ENCODE measurements at regions not wholly inside any gene's neighbourhood (a gene's known extent, or its start where the extent isn't known, plus 50 kb on each side); places are given as distances from the start of the nearest gene placed in this dataset.

DNA sequence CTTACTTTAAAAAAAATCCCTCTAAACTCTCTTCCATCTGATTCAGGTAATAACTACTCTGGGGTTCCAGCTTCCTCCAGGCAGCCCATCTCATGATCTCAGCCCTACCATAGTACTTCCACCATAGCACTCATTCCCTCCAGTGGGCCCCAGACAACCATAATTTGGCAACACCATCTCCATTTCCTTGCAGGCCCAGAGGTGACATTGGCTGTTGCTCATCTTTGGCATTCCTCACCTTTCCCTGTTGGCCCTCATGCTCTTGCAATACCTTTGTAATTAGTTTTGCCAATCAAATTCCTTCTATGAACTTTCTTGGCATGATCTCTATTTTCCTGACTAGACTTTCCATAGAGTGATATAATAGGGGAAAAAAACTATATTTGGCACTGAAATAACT is 60.1 kb downstream of the TAF11L14 start (continued):
- TF ChIP-seq ETS1 (IDR thresholded peaks at IDR 0.05) (no peak), JUNB (IDR thresholded peaks at IDR 0.05; ENCODE audit: unreplicated experiment) (no peak)

GRCh38 chr5:17694914-17695313 is 60.7 kb downstream of the TAF11L14 start:
- H3K27ac ChIP-seq (ENCODE audit: low read depth) = no peak overlapping the region
- no peaks in the 10 kb centered on the region for H3K79me2 ChIP-seq (replicated peaks; ENCODE audit: insufficient read depth)
- H3K4me1 ChIP-seq (ENCODE audit: insufficient read depth) = no peaks in the 10 kb centered on the region
- H3K4me1 Mint-ChIP-seq = no peaks in the 10 kb centered on the region
- H3K36me3 Mint-ChIP-seq (ENCODE audit: low read depth) = no peaks in the 10 kb centered on the region
- no peak overlapping the region for H3K27ac Mint-ChIP-seq
- no peak overlapping the region for H3K4me3 Mint-ChIP-seq
- H3K4me3 ChIP-seq = no peak overlapping the region
- no peaks in the 10 kb centered on the region for H3F3A ChIP-seq (replicated peaks; ENCODE audit: low read depth)
- no peaks in the 10 kb centered on the region; the same call in 2 of the 3 replicates for H3K9me3 Mint-ChIP-seq
- no peaks in the 10 kb centered on the region for H3K36me3 ChIP-seq (ENCODE audit: insufficient read depth)
- no peaks in the 10 kb centered on the region for H4K20me1 ChIP-seq (replicated peaks; ENCODE audit: insufficient read depth)
- ATAC-seq (no peak), DNase-seq (ENCODE audit: low spot score) (no peak)
- H3K27me3 ChIP-seq (ENCODE audit: insufficient read depth) = no peaks in the 10 kb centered on the region
- H3K9me2 ChIP-seq (ENCODE audit: insufficient read depth) = 0 out of 2 replicates have a peak, but pooled peaks cover 3% of the 10 kb centered on the region
- H3K27me3 Mint-ChIP-seq (ENCODE audit: insufficient read depth, low read depth, poor library complexity) = peaks cover 5% of the 10 kb centered on the region
- no peak overlapping the region for H2AFZ ChIP-seq
- H3K4me2 ChIP-seq = no peak overlapping the region
- TF ChIP-seq JUNB (IDR thresholded peaks at IDR 0.05; ENCODE audit: unreplicated experiment) = no peak
- TF ChIP-seq ETS1 (IDR thresholded peaks at IDR 0.05) = no peak
- no peak for TF ChIP-seq POLR2AphosphoS5 (IDR thresholded peaks at IDR 0.05; ENCODE audit: low read depth)
- TF ChIP-seq ZNF114 (CRISPR knock-in tag; IDR thresholded peaks at IDR 0.05) = no peak
- no peak for TF ChIP-seq EZH2phosphoT487 (IDR thresholded peaks at IDR 0.05; ENCODE audit: unreplicated experiment)
- no peak for TF ChIP-seq CREB1 (CRISPR knock-in tag; IDR thresholded peaks at IDR 0.05; ENCODE audit: low read depth)
- TF ChIP-seq CTCF (conservative IDR thresholded peaks at IDR 0.05; ENCODE audit: low read depth in 2 of 2) = no peak
- TF ChIP-seq NANOG (IDR thresholded peaks at IDR 0.05; ENCODE audit: borderline replicate concordance) = no peak
- TF ChIP-seq ZNF331 (CRISPR knock-in tag; IDR thresholded peaks at IDR 0.05; ENCODE audit: low read depth) = no peak
- TF ChIP-seq, protein P1, sequence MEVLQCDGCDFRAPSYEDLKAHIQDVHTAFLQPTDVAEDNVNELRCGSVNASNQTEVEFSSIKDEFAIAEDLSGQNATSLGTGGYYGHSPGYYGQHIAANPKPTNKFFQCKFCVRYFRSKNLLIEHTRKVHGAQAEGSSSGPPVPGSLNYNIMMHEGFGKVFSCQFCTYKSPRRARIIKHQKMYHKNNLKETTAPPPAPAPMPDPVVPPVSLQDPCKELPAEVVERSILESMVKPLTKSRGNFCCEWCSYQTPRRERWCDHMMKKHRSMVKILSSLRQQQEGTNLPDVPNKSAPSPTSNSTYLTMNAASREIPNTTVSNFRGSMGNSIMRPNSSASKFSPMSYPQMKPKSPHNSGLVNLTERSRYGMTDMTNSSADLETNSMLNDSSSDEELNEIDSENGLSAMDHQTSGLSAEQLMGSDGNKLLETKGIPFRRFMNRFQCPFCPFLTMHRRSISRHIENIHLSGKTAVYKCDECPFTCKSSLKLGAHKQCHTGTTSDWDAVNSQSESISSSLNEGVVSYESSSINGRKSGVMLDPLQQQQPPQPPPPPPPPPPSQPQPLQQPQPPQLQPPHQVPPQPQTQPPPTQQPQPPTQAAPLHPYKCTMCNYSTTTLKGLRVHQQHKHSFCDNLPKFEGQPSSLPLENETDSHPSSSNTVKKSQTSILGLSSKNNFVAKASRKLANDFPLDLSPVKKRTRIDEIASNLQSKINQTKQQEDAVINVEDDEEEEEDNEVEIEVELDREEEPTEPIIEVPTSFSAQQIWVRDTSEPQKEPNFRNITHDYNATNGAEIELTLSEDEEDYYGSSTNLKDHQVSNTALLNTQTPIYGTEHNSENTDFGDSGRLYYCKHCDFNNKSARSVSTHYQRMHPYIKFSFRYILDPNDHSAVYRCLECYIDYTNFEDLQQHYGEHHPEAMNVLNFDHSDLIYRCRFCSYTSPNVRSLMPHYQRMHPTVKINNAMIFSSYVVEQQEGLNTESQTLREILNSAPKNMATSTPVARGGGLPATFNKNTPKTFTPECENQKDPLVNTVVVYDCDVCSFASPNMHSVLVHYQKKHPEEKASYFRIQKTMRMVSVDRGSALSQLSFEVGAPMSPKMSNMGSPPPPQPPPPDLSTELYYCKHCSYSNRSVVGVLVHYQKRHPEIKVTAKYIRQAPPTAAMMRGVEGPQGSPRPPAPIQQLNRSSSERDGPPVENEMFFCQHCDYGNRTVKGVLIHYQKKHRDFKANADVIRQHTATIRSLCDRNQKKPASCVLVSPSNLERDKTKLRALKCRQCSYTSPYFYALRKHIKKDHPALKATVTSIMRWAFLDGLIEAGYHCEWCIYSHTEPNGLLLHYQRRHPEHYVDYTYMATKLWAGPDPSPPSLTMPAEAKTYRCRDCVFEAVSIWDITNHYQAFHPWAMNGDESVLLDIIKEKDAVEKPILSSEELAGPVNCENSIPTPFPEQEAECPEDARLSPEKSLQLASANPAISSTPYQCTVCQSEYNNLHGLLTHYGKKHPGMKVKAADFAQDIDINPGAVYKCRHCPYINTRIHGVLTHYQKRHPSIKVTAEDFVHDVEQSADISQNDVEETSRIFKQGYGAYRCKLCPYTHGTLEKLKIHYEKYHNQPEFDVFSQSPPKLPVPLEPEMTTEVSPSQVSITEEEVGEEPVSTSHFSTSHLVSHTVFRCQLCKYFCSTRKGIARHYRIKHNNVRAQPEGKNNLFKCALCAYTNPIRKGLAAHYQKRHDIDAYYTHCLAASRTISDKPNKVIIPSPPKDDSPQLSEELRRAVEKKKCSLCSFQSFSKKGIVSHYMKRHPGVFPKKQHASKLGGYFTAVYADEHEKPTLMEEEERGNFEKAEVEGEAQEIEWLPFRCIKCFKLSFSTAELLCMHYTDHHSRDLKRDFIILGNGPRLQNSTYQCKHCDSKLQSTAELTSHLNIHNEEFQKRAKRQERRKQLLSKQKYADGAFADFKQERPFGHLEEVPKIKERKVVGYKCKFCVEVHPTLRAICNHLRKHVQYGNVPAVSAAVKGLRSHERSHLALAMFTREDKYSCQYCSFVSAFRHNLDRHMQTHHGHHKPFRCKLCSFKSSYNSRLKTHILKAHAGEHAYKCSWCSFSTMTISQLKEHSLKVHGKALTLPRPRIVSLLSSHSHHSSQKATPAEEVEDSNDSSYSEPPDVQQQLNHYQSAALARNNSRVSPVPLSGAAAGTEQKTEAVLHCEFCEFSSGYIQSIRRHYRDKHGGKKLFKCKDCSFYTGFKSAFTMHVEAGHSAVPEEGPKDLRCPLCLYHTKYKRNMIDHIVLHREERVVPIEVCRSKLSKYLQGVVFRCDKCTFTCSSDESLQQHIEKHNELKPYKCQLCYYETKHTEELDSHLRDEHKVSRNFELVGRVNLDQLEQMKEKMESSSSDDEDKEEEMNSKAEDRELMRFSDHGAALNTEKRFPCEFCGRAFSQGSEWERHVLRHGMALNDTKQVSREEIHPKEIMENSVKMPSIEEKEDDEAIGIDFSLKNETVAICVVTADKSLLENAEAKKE (CRISPR knock-in tag; IDR thresholded peaks at IDR 0.05) = no peak
- TF ChIP-seq, protein P2, sequence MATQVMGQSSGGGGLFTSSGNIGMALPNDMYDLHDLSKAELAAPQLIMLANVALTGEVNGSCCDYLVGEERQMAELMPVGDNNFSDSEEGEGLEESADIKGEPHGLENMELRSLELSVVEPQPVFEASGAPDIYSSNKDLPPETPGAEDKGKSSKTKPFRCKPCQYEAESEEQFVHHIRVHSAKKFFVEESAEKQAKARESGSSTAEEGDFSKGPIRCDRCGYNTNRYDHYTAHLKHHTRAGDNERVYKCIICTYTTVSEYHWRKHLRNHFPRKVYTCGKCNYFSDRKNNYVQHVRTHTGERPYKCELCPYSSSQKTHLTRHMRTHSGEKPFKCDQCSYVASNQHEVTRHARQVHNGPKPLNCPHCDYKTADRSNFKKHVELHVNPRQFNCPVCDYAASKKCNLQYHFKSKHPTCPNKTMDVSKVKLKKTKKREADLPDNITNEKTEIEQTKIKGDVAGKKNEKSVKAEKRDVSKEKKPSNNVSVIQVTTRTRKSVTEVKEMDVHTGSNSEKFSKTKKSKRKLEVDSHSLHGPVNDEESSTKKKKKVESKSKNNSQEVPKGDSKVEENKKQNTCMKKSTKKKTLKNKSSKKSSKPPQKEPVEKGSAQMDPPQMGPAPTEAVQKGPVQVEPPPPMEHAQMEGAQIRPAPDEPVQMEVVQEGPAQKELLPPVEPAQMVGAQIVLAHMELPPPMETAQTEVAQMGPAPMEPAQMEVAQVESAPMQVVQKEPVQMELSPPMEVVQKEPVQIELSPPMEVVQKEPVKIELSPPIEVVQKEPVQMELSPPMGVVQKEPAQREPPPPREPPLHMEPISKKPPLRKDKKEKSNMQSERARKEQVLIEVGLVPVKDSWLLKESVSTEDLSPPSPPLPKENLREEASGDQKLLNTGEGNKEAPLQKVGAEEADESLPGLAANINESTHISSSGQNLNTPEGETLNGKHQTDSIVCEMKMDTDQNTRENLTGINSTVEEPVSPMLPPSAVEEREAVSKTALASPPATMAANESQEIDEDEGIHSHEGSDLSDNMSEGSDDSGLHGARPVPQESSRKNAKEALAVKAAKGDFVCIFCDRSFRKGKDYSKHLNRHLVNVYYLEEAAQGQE (IDR thresholded peaks at IDR 0.05; ENCODE audit: unreplicated experiment) = no peak
- no peak for TF ChIP-seq STAT1 (IDR thresholded peaks at IDR 0.05; ENCODE audit: unreplicated experiment)
